Keratinocyte (primary cell): ENCODE measurements at regions not wholly inside any gene's neighbourhood (a gene's known extent, or its start where the extent isn't known, plus 50 kb on each side); places are given as distances from the start of the nearest gene placed in this dataset.
"Not testable (repeated sequence)": the region's sequence is repeated elsewhere in the genome, so short reads cannot be mapped to it uniquely, and the experiment has no call there.

Experiments used
- DNase-seq: peaks from one replicate; pipeline ENCODE4 v3.0.0-alpha.2; 2011; ENCODE audit warnings: low read depth, missing footprints, low spot score
- FAIRE-seq: peaks from 2 replicates; lab custom pipeline; 2011; peaks lifted over from hg19 to GRCh38; lab: Jason Lieb, UNC
- H2AFZ ChIP-seq: 2 replicates; pipeline ENCODE4 v1.6.0; 2012; ENCODE audit warnings: low read length, control low read depth, inconsistent platforms; ENCODE audit not compliant: control insufficient read depth
- H3K27ac ChIP-seq: 2 replicates; pipeline ENCODE4 v1.5.1; 2011; ENCODE audit warnings: low read length; ENCODE audit not compliant: control insufficient read depth, insufficient read depth
- H3K27me3 ChIP-seq: 3 replicates; pipeline ENCODE4 v1.6.0; 2011; ENCODE audit warnings: low read length; ENCODE audit not compliant: control insufficient read depth, insufficient read depth; ENCODE audit errors: extremely low read depth
- H3K36me3 ChIP-seq, 2 experiments: 2 replicates in 1 of 2; 3 replicates in 1 of 2; pipeline ENCODE4 v1.5.1; 2011; ENCODE audit warnings: low read length in 2 of 2, mild to moderate bottlenecking in 1 of 2; ENCODE audit not compliant: control insufficient read depth in 2 of 2, insufficient read depth in 2 of 2; ENCODE audit errors: extremely low read depth in 1 of 2
- H3K4me1 ChIP-seq: 3 replicates; pipeline ENCODE4 v1.5.1; 2011; ENCODE audit warnings: low read length; ENCODE audit not compliant: control insufficient read depth, insufficient read depth; ENCODE audit errors: extremely low read depth
- H3K4me2 ChIP-seq: 3 replicates; pipeline ENCODE4 v1.6.0; 2011; ENCODE audit warnings: low read depth, low read length; ENCODE audit not compliant: control insufficient read depth, insufficient read depth; ENCODE audit errors: extremely low read depth
- H3K4me3 ChIP-seq, 3 experiments: fragments of 200-600 bp in 1 of 3; sonication (generic) in 1 of 3; 2 replicates in 2 of 3; 3 replicates in 1 of 3; pipeline ENCODE4 v1.5.1; 2011 to 2016; ENCODE audit warnings: low read length in 3 of 3, mild to moderate bottlenecking in 3 of 3, control low read depth in 2 of 3, inconsistent platforms in 1 of 3, low read depth in 1 of 3, mixed read lengths in 1 of 3, mixed run types in 1 of 3, moderate library complexity in 1 of 3; ENCODE audit not compliant: control insufficient read depth in 2 of 3, insufficient read depth in 2 of 3; ENCODE audit errors: extremely low read depth in 1 of 3
- H3K79me2 ChIP-seq: 2 replicates; pipeline ENCODE4 v1.6.0; 2012; ENCODE audit warnings: low read length; ENCODE audit not compliant: control insufficient read depth, insufficient read depth
- H3K9ac ChIP-seq: 3 replicates; pipeline ENCODE4 v1.6.0; 2011; ENCODE audit warnings: low read length; ENCODE audit not compliant: control insufficient read depth, insufficient read depth; ENCODE audit errors: extremely low read depth
- H3K9me1 ChIP-seq: 3 replicates; pipeline ENCODE4 v1.6.0; 2011; ENCODE audit warnings: low read length; ENCODE audit not compliant: control insufficient read depth, insufficient read depth; ENCODE audit errors: extremely low read depth
- H3K9me3 ChIP-seq: 2 replicates; pipeline ENCODE4 v1.5.1; 2012; ENCODE audit warnings: low read depth, low read length; ENCODE audit not compliant: control insufficient read depth
- H4K20me1 ChIP-seq: 3 replicates; pipeline ENCODE4 v1.6.0; 2011; ENCODE audit warnings: low read length; ENCODE audit not compliant: control insufficient read depth, insufficient read depth; ENCODE audit errors: extremely low read depth
- CTCF ChIP-seq, 3 experiments: IDR thresholded peaks in 1 of 3; conservative IDR thresholded peaks in 1 of 3; optimal IDR thresholded peaks in 1 of 3; 2 replicates in 2 of 3; 3 replicates in 1 of 3; pipeline versions ENCODE3 to v1.5.1; 2011; ENCODE audit warnings: low read length in 3 of 3, mild to moderate bottlenecking in 3 of 3, moderate library complexity in 2 of 3, control low read depth in 1 of 3, inconsistent platforms in 1 of 3; ENCODE audit not compliant: insufficient read depth in 2 of 3; ENCODE audit errors: extremely low read depth in 1 of 3
- EZH2 ChIP-seq: IDR thresholded peaks from one replicate; pipeline ENCODE4 v1.6.1; 2012; ENCODE audit warnings: inconsistent platforms, mild to moderate bottlenecking, low read length, moderate library complexity
- dilution Hi-C: fragments of 300-500 bp; cut with MboI; formaldehyde crosslinking; loops from one replicate; pipeline ENCODE4 v1.7.0; 2020; ENCODE audit warnings: low sequenced_read_pairs; ENCODE audit not compliant: extremely low pct_ligation_motif_present

DNA sequence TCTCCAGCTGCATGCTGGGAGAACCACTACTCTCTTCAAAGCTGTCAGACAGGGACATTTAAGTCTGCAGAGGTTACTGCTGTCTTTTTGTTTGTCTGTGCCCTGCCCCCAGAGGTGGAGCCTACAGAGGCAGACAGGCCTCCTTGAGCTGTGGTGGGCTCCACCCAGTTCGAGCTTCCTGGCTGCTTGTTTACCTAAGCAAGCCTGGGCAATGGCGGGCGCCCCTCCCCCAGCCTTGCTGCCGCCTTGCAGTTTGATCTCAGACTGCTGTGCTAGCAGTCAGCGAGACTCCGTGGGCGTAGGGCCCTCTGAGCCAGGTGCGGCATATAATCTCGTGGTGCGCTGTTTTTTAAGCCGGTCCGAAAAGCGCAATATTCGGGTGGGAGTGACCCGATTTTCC lies 215.0 kb downstream of the STIM2 start:
- FAIRE-seq, result not testable (repeated sequence)

GRCh38 chr4:27078934-27079455 lies 218.4 kb downstream of the STIM2 start:
- FAIRE-seq (no peak), DNase-seq (no peak)
- no peaks in the 10 kb centered on the region for H3K79me2 ChIP-seq
- peaks cover 3% of the 10 kb centered on the region for H3K27me3 ChIP-seq
- no peaks in the 10 kb centered on the region for H3K9me1 ChIP-seq
- no peak overlapping the region for H3K4me3 ChIP-seq
- no peaks in the 10 kb centered on the region for H4K20me1 ChIP-seq
- H3K4me2 ChIP-seq, result no peak overlapping the region
- H3K9ac ChIP-seq, result no peak overlapping the region
- dilution Hi-C loops, result no loop called here
- TF ChIP-seq CTCF (optimal IDR thresholded peaks at IDR 0.05 in 1 of 3, IDR thresholded peaks at IDR 0.05 in 1 of 3, conservative IDR thresholded peaks at IDR 0.05 in 1 of 3; ENCODE audit: extremely low read depth in 1 of 3, insufficient read depth in 2 of 3, low read length in 3 of 3) (no peak), EZH2 (no peak)
- H2AFZ ChIP-seq, result no peak overlapping the region
- H3K9me3 ChIP-seq, result no peaks in the 10 kb centered on the region
- no peaks in the 10 kb centered on the region for H3K36me3 ChIP-seq
- no peak overlapping the region for H3K27ac ChIP-seq
- H3K4me1 ChIP-seq, result no peaks in the 10 kb centered on the region

More for the DNA sequence above, 215.0 kb downstream of the STIM2 start:
- dilution Hi-C loops, H3K36me3 ChIP-seq, H4K20me1 ChIP-seq, H3K9me1 ChIP-seq, H3K4me3 ChIP-seq, H3K9ac ChIP-seq, H3K27ac ChIP-seq, H3K9me3 ChIP-seq, H3K4me2 ChIP-seq, DNase-seq, H2AFZ ChIP-seq, H3K79me2 ChIP-seq, H3K4me1 ChIP-seq, H3K27me3 ChIP-seq: not testable (repeated sequence)
